ENCODE measurements at regions not wholly inside any gene's neighbourhood (a gene's known extent, or its start where the extent isn't known, plus 50 kb on each side); places are given as distances from the start of the nearest gene placed in this dataset.

DNA sequence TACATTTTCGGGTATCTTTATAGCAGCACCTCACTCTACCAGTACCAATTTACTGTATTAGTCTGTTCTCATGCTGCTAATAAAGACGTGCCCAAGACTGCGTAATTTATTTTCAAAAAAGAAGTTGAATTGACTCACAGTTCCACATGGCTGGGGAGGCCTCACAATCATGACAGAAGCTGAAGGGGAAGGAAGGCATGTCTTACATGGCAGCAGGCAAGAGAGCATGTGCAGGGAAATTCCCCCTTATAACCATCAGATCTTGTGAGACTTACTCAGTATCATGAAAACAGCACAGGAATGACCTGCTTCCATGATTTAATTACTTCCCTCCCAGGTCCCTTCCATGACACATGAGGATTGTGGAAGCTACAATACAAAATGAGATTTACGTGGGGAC is 602.6 kb upstream of the DAB2 start:
- no peak for DNase-seq (ENCODE audit: extremely low spot score)
- CTCF ChIA-PET: no interaction called here
- POLR2A ChIA-PET: no interaction called here
- TF ChIP-seq HDGF (IDR thresholded peaks at IDR 0.05; ENCODE audit: borderline replicate concordance): no peak
- TF ChIP-seq, protein P1, sequence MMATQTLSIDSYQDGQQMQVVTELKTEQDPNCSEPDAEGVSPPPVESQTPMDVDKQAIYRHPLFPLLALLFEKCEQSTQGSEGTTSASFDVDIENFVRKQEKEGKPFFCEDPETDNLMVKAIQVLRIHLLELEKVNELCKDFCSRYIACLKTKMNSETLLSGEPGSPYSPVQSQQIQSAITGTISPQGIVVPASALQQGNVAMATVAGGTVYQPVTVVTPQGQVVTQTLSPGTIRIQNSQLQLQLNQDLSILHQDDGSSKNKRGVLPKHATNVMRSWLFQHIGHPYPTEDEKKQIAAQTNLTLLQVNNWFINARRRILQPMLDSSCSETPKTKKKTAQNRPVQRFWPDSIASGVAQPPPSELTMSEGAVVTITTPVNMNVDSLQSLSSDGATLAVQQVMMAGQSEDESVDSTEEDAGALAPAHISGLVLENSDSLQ (IDR thresholded peaks at IDR 0.05): no peak

DNA sequence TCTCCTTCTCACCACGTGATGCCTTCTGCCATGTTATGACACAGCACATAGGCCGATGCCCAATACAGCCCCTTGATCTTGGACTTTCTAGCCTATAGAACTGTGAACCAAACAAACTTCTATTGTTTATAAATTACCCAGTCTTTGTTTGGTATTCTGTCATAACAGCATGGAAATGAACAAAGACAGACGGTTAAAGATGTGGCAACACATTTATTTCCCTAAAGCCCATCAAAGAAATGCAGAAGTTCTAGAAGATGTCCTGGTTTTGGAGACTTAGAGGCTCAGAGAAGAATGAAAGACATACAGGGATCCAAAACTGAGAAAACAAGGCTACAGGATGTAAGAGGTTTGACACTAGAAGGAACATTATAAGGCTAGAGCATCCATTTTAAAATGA is 600.8 kb upstream of the DAB2 start:
- POLR2A ChIA-PET: no interaction called here

DNA sequence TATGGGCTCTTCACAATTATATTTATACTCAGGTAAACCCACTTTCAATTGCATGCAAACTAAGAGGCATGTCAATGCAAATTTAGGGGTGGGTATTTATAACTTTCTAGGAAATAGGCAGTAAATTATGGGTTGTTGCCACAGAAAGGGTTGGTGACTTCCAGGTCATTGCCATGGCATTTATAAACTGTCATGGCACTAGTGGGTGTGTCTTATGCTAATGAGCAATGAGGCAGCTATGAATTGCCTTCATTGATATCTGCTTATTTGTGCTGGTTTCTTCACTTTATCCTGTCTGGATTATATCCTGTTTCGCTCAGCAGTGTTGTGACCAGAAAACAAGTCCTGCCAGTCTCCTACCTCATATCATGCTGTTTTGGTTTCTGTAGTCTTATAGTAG is 597.3 kb upstream of the DAB2 start:
- DNase-seq (ENCODE audit: extremely low spot score): no peak
- CTCF ChIA-PET: no interaction called here
- POLR2A ChIA-PET: no interaction called here
- TF ChIP-seq HDGF (IDR thresholded peaks at IDR 0.05; ENCODE audit: borderline replicate concordance) (no peak), ARNT (IDR thresholded peaks at IDR 0.05) (no peak), NFRKB (IDR thresholded peaks at IDR 0.05) (no peak), L3MBTL2 (conservative IDR thresholded peaks at IDR 0.05) (no peak), CTBP1 (IDR thresholded peaks at IDR 0.05; ENCODE audit: borderline replicate concordance) (no peak), BHLHE40 (IDR thresholded peaks at IDR 0.05; ENCODE audit: borderline replicate concordance) (no peak), FOXM1 (IDR thresholded peaks at IDR 0.05; ENCODE audit: borderline replicate concordance) (no peak), ZNF384 (IDR thresholded peaks at IDR 0.05) (no peak), LEF1 (IDR thresholded peaks at IDR 0.05; ENCODE audit: borderline replicate concordance) (no peak), ELF4 (IDR thresholded peaks at IDR 0.05) (no peak), FOXK2 (IDR thresholded peaks at IDR 0.05) (no peak)
- TF ChIP-seq, protein P1 (IDR thresholded peaks at IDR 0.05): no peak

More for the DNA sequence above, 600.8 kb upstream of the DAB2 start:
- CTCF ChIA-PET: no interaction called here
- no peak for DNase-seq (ENCODE audit: extremely low spot score)
- no peak for TF ChIP-seq FOXA1 (IDR thresholded peaks at IDR 0.05)
- TF ChIP-seq ZNF384 (IDR thresholded peaks at IDR 0.05): no peak
- TF ChIP-seq SP1 (IDR thresholded peaks at IDR 0.05): no peak
- TF ChIP-seq NFRKB (IDR thresholded peaks at IDR 0.05): no peak
- TF ChIP-seq FOXM1 (IDR thresholded peaks at IDR 0.05; ENCODE audit: borderline replicate concordance): no peak
- no peak for TF ChIP-seq HDGF (IDR thresholded peaks at IDR 0.05; ENCODE audit: borderline replicate concordance)
- TF ChIP-seq ELF4 (IDR thresholded peaks at IDR 0.05): no peak
- TF ChIP-seq ARNT (IDR thresholded peaks at IDR 0.05): no peak
- no peak for TF ChIP-seq L3MBTL2 (conservative IDR thresholded peaks at IDR 0.05)

DNA sequence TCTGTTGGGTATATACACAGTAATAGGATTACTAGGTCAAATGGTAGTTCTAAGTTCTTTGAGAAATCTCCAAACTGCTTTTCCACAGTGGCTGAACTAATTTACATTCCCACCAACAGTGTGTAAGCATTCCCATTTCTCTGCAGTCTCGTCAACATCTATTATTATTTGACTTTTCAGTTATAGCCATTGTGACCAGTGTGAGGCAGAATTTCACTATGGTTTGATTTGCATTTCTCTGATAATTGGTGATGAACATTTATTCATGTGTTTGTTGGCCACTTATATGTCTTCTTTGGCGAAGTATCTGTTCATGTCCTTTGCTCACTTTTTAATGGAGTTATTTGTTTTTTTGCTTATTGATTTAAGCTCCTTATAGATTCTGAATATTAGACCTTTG is 596.2 kb upstream of the DAB2 start:
- ChIA-PET POLR2A (no interaction called here), CTCF (no interaction called here)
- no peak for TF ChIP-seq FOXA1 (IDR thresholded peaks at IDR 0.05)
- no peak for TF ChIP-seq SP1 (IDR thresholded peaks at IDR 0.05)
- no peak for TF ChIP-seq ARNT (IDR thresholded peaks at IDR 0.05)
- TF ChIP-seq, protein P1 (IDR thresholded peaks at IDR 0.05): no peak
- DNase-seq (ENCODE audit: extremely low spot score): no peak

DNA sequence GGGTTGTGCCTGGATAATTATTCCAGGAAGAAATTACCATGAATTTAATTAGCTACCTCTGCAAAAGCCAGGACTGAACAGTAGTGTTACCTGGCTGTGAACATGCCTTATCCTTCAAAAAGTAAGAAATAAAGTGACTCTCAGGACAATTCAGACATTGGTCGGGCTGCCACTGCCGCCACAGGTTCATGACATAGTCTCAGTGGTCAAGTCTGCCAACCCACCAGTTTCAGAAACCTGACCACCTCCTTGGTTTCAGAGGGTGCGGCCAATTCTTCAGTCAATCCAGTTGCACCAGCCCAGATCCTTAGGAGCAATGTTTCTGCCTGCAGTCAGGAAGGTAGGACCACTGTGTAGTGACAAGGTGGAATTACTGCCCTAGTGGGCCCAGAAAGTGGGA is 593.1 kb upstream of the DAB2 start:
- no peak for TF ChIP-seq FOXK2 (IDR thresholded peaks at IDR 0.05)
- no peak for TF ChIP-seq TARDBP (IDR thresholded peaks at IDR 0.05)
- no peak for TF ChIP-seq NFRKB (IDR thresholded peaks at IDR 0.05)
- TF ChIP-seq CTBP1 (IDR thresholded peaks at IDR 0.05; ENCODE audit: borderline replicate concordance): no peak
- ChIA-PET POLR2A (no interaction called here), CTCF (no interaction called here)
- no peak for DNase-seq (ENCODE audit: extremely low spot score)

DNA sequence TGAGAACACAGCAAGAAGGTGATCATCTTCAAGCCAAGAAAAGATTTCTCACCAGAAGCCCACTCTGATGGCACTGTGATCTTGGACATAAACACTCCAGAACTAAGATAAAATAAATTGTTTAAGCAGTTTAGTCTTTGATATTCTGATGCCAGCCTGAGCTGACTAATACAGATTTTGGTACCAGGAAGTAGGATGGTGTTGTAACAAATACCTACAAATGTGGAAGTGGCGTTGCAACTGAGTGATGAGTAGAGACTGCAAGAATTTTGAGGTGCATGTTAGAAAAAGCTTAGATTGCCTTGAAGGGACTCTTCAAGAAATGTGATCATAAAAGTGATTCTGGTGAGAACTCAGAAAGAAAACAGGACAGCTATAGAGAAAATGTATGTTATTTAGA is 592.4 kb upstream of the DAB2 start:
- ChIA-PET CTCF (no interaction called here), POLR2A (no interaction called here)
- no peak for DNase-seq (ENCODE audit: extremely low spot score)
- TF ChIP-seq SUZ12 (IDR thresholded peaks at IDR 0.05) (no peak), FOXA1 (IDR thresholded peaks at IDR 0.05) (no peak), BHLHE40 (IDR thresholded peaks at IDR 0.05; ENCODE audit: borderline replicate concordance) (no peak), FOXM1 (IDR thresholded peaks at IDR 0.05; ENCODE audit: borderline replicate concordance) (no peak), ARNT (IDR thresholded peaks at IDR 0.05) (no peak), L3MBTL2 (conservative IDR thresholded peaks at IDR 0.05) (no peak), ZNF384 (IDR thresholded peaks at IDR 0.05) (no peak), FOXK2 (IDR thresholded peaks at IDR 0.05) (no peak), ELF4 (IDR thresholded peaks at IDR 0.05) (no peak)

DNA sequence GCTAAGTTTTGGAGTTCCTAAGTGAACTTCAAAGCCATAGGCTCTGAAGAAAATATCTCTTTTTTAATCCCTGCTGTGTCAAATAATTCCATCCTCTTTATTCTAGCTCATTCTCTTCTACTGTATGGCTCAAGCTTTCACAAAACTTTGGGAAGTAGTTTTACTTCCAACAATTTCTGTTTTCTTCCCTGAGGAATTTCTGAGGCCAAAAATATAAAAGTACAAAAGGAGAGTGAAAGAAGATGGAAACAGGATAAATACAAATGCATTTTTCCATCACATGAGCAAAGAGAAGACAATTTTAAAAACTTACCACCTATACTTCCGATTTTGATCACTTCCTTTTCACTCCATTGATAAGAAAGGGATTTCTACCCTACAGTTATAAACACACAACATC is 585.7 kb upstream of the DAB2 start:
- ChIA-PET POLR2A (no interaction called here), CTCF (no interaction called here)

More for the DNA sequence above, 585.7 kb upstream of the DAB2 start:
- no peak for DNase-seq (ENCODE audit: extremely low spot score)
- TF ChIP-seq HDGF (IDR thresholded peaks at IDR 0.05; ENCODE audit: borderline replicate concordance): no peak
- no peak for TF ChIP-seq FOXK2 (IDR thresholded peaks at IDR 0.05)
- TF ChIP-seq NFRKB (IDR thresholded peaks at IDR 0.05): no peak
- no peak for TF ChIP-seq BHLHE40 (IDR thresholded peaks at IDR 0.05; ENCODE audit: borderline replicate concordance)
- no peak for TF ChIP-seq FOXA1 (IDR thresholded peaks at IDR 0.05)
- no peak for TF ChIP-seq CTBP1 (IDR thresholded peaks at IDR 0.05; ENCODE audit: borderline replicate concordance)
- no peak for TF ChIP-seq SUZ12 (IDR thresholded peaks at IDR 0.05)
- no peak for TF ChIP-seq FOXM1 (IDR thresholded peaks at IDR 0.05; ENCODE audit: borderline replicate concordance)
- TF ChIP-seq ARNT (IDR thresholded peaks at IDR 0.05): no peak
- TF ChIP-seq SP1 (IDR thresholded peaks at IDR 0.05): no peak
- TF ChIP-seq LEF1 (IDR thresholded peaks at IDR 0.05; ENCODE audit: borderline replicate concordance): no peak
- TF ChIP-seq L3MBTL2 (conservative IDR thresholded peaks at IDR 0.05): no peak
- TF ChIP-seq, protein P1 (IDR thresholded peaks at IDR 0.05): no peak
